Progenitor cell of endocrine pancreas (in vitro differentiated cells): ENCODE measurements at regions not wholly inside any gene's neighbourhood (a gene's known extent, or its start where the extent isn't known, plus 50 kb on each side); places are given as distances from the start of the nearest gene placed in this dataset.

Experiments
- DNase-seq: peaks from one replicate; pipeline ENCODE4 v3.0.0; 2021; ENCODE audit warnings: low spot score; ENCODE audit not compliant: unreplicated experiment
- H3K27ac Mint-ChIP-seq: 2 replicates; pipeline ENCODE4 v1.8.0; 2021; ENCODE audit warnings: mild to moderate bottlenecking, moderate library complexity, mixed read lengths
- H3K27me3 Mint-ChIP-seq: 2 replicates; pipeline ENCODE4 v1.8.0; 2021; ENCODE audit warnings: mixed read lengths
- H3K36me3 Mint-ChIP-seq: 2 replicates; pipeline ENCODE4 v1.8.0; 2022; ENCODE audit warnings: mixed read lengths; ENCODE audit not compliant: insufficient read depth
- H3K4me1 Mint-ChIP-seq: 2 replicates; pipeline ENCODE4 v1.8.0; 2021; ENCODE audit warnings: low read depth, mixed read lengths
- H3K4me3 Mint-ChIP-seq: 2 replicates; pipeline ENCODE4 v1.8.0; 2021; ENCODE audit warnings: low read depth, mild to moderate bottlenecking, moderate library complexity, mixed read lengths
- H3K9me3 Mint-ChIP-seq: 2 replicates; pipeline ENCODE4 v1.8.0; 2021; ENCODE audit warnings: low read depth, mixed read lengths
- CTCF ChIP-seq: fragments of 200-600 bp; sonication (generic); IDR thresholded peaks from one replicate; pipeline ENCODE4 v1.5.0; 2021; ENCODE audit warnings: antibody characterized with exemption, mild to moderate bottlenecking; ENCODE audit not compliant: unreplicated experiment

GRCh38 chr4:84031401-84031800, 467.7 kb downstream of the NKX6-1 start:
- Mint-ChIP-seq H3K36me3 (no peaks in the 10 kb centered on the region), H3K27ac (no peak overlapping the region), H3K27me3 (no peaks in the 10 kb centered on the region), H3K4me3 (no peak overlapping the region), H3K4me1 (peaks cover 4% of the 10 kb centered on the region), H3K9me3 (peaks cover 5% of the 10 kb centered on the region)
- DNase-seq: no peak
- no peak for TF ChIP-seq CTCF

- no peak for DNase-seq
- Mint-ChIP-seq H3K27ac (no peak overlapping the region), H3K9me3 (peaks cover 5% of the 10 kb centered on the region), H3K27me3 (no peaks in the 10 kb centered on the region), H3K36me3 (no peaks in the 10 kb centered on the region), H3K4me1 (peaks cover 4% of the 10 kb centered on the region), H3K4me3 (no peak overlapping the region)
- TF ChIP-seq CTCF: no peak
Observed at GRCh38 chr4:84028340-84028739, 470.8 kb downstream of the NKX6-1 start.

- no peak for TF ChIP-seq CTCF
- H3K9me3 Mint-ChIP-seq: peaks cover 5% of the 10 kb centered on the region
- H3K27ac Mint-ChIP-seq: no peak overlapping the region
- H3K27me3 Mint-ChIP-seq: no peaks in the 10 kb centered on the region
- no peak for DNase-seq
- H3K4me3 Mint-ChIP-seq: no peak overlapping the region
- H3K4me1 Mint-ChIP-seq: peaks cover 4% of the 10 kb centered on the region
- H3K36me3 Mint-ChIP-seq: no peaks in the 10 kb centered on the region
Observed at GRCh38 chr4:84024405-84024804, 474.7 kb downstream of the NKX6-1 start.

GRCh38 chr4:84022564-84022963, 476.5 kb downstream of the NKX6-1 start:
- H3K27ac Mint-ChIP-seq: no peak overlapping the region
- H3K36me3 Mint-ChIP-seq: no peaks in the 10 kb centered on the region
- H3K27me3 Mint-ChIP-seq: no peaks in the 10 kb centered on the region
- H3K4me3 Mint-ChIP-seq: no peak overlapping the region
- no peak for DNase-seq
- TF ChIP-seq CTCF: no peak
- H3K4me1 Mint-ChIP-seq: peaks cover 4% of the 10 kb centered on the region
- H3K9me3 Mint-ChIP-seq: peaks cover 5% of the 10 kb centered on the region

GRCh38 chr4:84019626-84020025, 479.5 kb downstream of the NKX6-1 start:
- no peaks in the 10 kb centered on the region for H3K36me3 Mint-ChIP-seq
- H3K4me3 Mint-ChIP-seq: no peak overlapping the region
- H3K27me3 Mint-ChIP-seq: no peaks in the 10 kb centered on the region
- H3K9me3 Mint-ChIP-seq: no peaks in the 10 kb centered on the region
- no peak for TF ChIP-seq CTCF
- no peak overlapping the region for H3K27ac Mint-ChIP-seq
- DNase-seq: no peak
- H3K4me1 Mint-ChIP-seq: peaks cover 9% of the 10 kb centered on the region
